OCI-LY7 (cell line): ENCODE measurements at regions not wholly inside any gene's neighbourhood (a gene's known extent, or its start where the extent isn't known, plus 50 kb on each side); places are given as distances from the start of the nearest gene placed in this dataset.

ENCODE experiments used
- BruUV-seq: library from RNA; stranded (reverse); fragments of 400-500 nt; replicated peaks from 2 replicates; lab custom pipeline; 2021; lab: Mats Ljungman, UMichigan
- CTCF ChIA-PET: fragments of 300-600 bp; sonication (Branson Sonifier 250); formaldehyde crosslinking; loops from one replicate; lab custom pipeline; 2022; ENCODE audit warnings: antibody characterized with exemption; ENCODE audit not compliant: unreplicated experiment; lab: Charles Lee
- POLR2A ChIA-PET: fragments of 300-600 bp; sonication (Branson Sonifier 250); formaldehyde crosslinking; loops from one replicate; lab custom pipeline; 2022; ENCODE audit warnings: antibody characterized with exemption; lab: Charles Lee
- DNase-seq: peaks from one replicate; pipeline ENCODE4 v3.0.0-alpha.2; 2015; ENCODE audit warnings: low spot score
- H2AFZ ChIP-seq: fragments of 200-600 bp; sonication (generic), shearing (Covaris generic); 2 replicates; pipeline ENCODE4 v1.6.1; 2014; ENCODE audit warnings: mild to moderate bottlenecking, antibody characterized with exemption, low read length, moderate library complexity
- H3K27ac ChIP-seq: fragments of 200-600 bp; sonication (generic); 2 replicates; pipeline ENCODE4 v1.5.1; 2014; ENCODE audit warnings: mixed run types, low read depth, mild to moderate bottlenecking, moderate library complexity, low read length, inconsistent platforms; ENCODE audit not compliant: poor library complexity, severe bottlenecking
- H3K36me3 ChIP-seq: fragments of 200-600 bp; sonication (generic); 2 replicates; pipeline ENCODE4 v1.6.1; 2014; ENCODE audit warnings: mild to moderate bottlenecking, antibody characterized with exemption, low read length, moderate library complexity, mixed read lengths; ENCODE audit not compliant: insufficient read depth
- H3K4me1 ChIP-seq: fragments of 200-600 bp; sonication (generic); 2 replicates; pipeline ENCODE4 v1.5.1; 2014; ENCODE audit warnings: mild to moderate bottlenecking, low read length; ENCODE audit not compliant: insufficient read depth, poor library complexity, severe bottlenecking
- H3K4me2 ChIP-seq: fragments of 200-600 bp; sonication (generic); 2 replicates; pipeline ENCODE4 v1.6.1; 2014; ENCODE audit warnings: mild to moderate bottlenecking, low read length
- H3K4me3 ChIP-seq: fragments of 200-600 bp; sonication (generic); 2 replicates; pipeline ENCODE4 v1.5.1; 2014; ENCODE audit warnings: mild to moderate bottlenecking, low read depth, low read length; ENCODE audit not compliant: poor library complexity, severe bottlenecking
- H3K79me2 ChIP-seq: fragments of 200-600 bp; sonication (generic); 2 replicates; pipeline ENCODE4 v1.6.1; 2016; ENCODE audit warnings: low read depth, mild to moderate bottlenecking, low read length, moderate library complexity, mixed read lengths; ENCODE audit not compliant: insufficient read depth
- H3K9me2 ChIP-seq: fragments of 200-600 bp; sonication (generic); 2 replicates; pipeline ENCODE4 v1.6.1; 2016; ENCODE audit warnings: mild to moderate bottlenecking, low read length, mixed read lengths; ENCODE audit not compliant: insufficient read depth
- H3K9me3 ChIP-seq: fragments of 200-600 bp; sonication (generic); 2 replicates; pipeline ENCODE4 v1.6.1; 2014; ENCODE audit warnings: mild to moderate bottlenecking, mixed run types, low read length, mixed read lengths
- H4K20me1 ChIP-seq: fragments of 200-600 bp; sonication (generic); 2 replicates; pipeline ENCODE4 v1.6.1; 2014; ENCODE audit warnings: mild to moderate bottlenecking, antibody characterized with exemption, low read length, moderate library complexity, mixed read lengths; ENCODE audit not compliant: insufficient read depth
- EZH2phosphoT487 ChIP-seq: fragments of 200-600 bp; sonication (generic); IDR thresholded peaks from 2 replicates; pipeline ENCODE4 v1.6.1; 2018; ENCODE audit warnings: low read depth, borderline replicate concordance, mild to moderate bottlenecking, mixed run types, antibody characterized with exemption, low read length, moderate library complexity, mixed read lengths
- intact Hi-C: fragments of 100-400 bp; cut with micrococcal nuclease; formaldehyde crosslinking; loops from one replicate; pipeline ENCODE4 v1.10.0; 2022; ENCODE audit not compliant: unreplicated experiment
- TF ChIP-seq, protein P1 (sequence below): fragments of 200-600 bp; sonication (generic); conservative IDR thresholded peaks from 2 replicates; pipeline ENCODE4 v1.5.1; 2014; ENCODE audit warnings: mild to moderate bottlenecking, antibody characterized with exemption, low read length, moderate library complexity, mixed read lengths

DNA sequence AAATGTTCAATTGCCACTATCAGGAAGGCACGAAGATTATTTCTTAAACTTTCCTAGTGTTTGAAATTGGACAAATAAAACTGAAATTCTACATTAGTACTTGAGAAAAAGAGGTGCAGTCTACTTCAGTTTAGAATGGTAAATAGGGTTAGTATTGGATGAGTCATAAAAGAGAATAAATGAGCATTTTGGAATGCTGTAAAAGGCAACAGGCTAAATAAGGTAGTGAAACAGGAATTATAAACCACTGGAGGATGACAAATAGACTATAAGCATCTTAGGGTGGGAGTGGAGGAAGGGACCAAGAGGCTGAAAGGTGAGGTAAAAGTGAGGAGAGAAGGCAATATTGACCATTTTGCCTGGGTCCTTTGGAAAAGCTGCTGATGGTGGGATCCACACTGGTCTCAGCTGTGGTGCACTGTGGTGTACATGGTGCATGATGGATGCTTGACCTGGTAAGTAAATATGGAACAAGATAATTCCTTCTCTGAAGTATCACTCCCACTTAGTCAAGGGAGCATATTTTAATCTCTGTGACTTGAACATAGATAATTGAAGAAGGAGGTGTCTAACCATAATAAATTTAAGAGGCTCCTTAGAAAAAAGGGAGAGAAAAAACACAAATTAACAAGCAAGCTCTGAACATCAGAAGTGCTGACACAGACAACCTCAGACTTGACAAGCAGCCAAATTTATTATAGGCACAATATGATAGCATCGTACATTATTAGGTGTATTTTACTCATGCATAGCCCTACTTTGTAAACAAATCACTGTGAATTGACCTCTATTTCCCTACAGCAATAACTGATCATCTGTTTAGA lies 76.4 kb upstream of the SCIN start:
- H3K36me3 ChIP-seq, result no peaks in the 10 kb centered on the region
- H3K27ac ChIP-seq, result no peak overlapping the region
- H3K9me2 ChIP-seq, result no peaks in the 10 kb centered on the region
- no TSS peak for BruUV-seq
- H2AFZ ChIP-seq, result no peak overlapping the region
- TF ChIP-seq, protein P1, sequence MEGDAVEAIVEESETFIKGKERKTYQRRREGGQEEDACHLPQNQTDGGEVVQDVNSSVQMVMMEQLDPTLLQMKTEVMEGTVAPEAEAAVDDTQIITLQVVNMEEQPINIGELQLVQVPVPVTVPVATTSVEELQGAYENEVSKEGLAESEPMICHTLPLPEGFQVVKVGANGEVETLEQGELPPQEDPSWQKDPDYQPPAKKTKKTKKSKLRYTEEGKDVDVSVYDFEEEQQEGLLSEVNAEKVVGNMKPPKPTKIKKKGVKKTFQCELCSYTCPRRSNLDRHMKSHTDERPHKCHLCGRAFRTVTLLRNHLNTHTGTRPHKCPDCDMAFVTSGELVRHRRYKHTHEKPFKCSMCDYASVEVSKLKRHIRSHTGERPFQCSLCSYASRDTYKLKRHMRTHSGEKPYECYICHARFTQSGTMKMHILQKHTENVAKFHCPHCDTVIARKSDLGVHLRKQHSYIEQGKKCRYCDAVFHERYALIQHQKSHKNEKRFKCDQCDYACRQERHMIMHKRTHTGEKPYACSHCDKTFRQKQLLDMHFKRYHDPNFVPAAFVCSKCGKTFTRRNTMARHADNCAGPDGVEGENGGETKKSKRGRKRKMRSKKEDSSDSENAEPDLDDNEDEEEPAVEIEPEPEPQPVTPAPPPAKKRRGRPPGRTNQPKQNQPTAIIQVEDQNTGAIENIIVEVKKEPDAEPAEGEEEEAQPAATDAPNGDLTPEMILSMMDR, result no peak
- TF ChIP-seq EZH2phosphoT487, result no peak
- POLR2A ChIA-PET, result no interaction called here
- H3K4me2 ChIP-seq, result no peak overlapping the region
- H3K79me2 ChIP-seq, result no peaks in the 10 kb centered on the region
- no peak for DNase-seq
- H3K4me1 ChIP-seq, result no peaks in the 10 kb centered on the region
- no peaks in the 10 kb centered on the region for H3K9me3 ChIP-seq
- H3K4me3 ChIP-seq, result no peak overlapping the region
- CTCF ChIA-PET, result no interaction called here
- no peaks in the 10 kb centered on the region for H4K20me1 ChIP-seq
- intact Hi-C loops, result loop anchor here (10.0 kb wide), 2 partner anchors 59 to 1069 kb away; no protein-coding TSS in a partner anchor

DNA sequence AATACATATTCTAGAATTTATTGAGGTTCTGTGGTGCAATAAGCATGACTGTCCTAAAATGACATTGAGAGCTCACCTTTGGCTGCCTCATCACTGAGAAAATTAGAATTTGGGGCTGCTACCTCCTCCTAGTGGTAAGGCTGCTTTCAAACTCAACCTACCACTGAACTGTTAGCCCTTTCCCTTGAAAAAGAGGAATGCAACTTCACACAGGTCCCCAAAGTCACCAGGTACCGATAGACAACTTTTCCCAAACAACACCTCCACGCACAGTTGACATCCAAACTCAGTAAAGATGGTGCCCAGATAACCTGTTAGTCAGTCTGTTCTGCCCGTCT lies 75.9 kb upstream of the SCIN start:
- H3K4me1 ChIP-seq, result no peaks in the 10 kb centered on the region
- no peaks in the 10 kb centered on the region for H3K9me2 ChIP-seq
- no peak overlapping the region for H3K4me3 ChIP-seq
- intact Hi-C loops, result loop anchor here (10.0 kb wide), 2 partner anchors 60 to 1070 kb away; no protein-coding TSS in a partner anchor
- POLR2A ChIA-PET, result no interaction called here
- H3K79me2 ChIP-seq, result no peaks in the 10 kb centered on the region
- H4K20me1 ChIP-seq, result no peaks in the 10 kb centered on the region
- H3K27ac ChIP-seq, result no peak overlapping the region
- H3K4me2 ChIP-seq, result no peak overlapping the region
- no peak for DNase-seq
- CTCF ChIA-PET, result no interaction called here
- TF ChIP-seq, protein P1, result 0 out of 2 replicates have a peak, but pooled peaks have one; percentile 14
- no peak for TF ChIP-seq EZH2phosphoT487
- H3K36me3 ChIP-seq, result no peaks in the 10 kb centered on the region
- BruUV-seq, result no TSS peak
- no peak overlapping the region for H2AFZ ChIP-seq
- H3K9me3 ChIP-seq, result no peaks in the 10 kb centered on the region
